GM12873 (cell line): ENCODE measurements at regions not wholly inside any gene's neighbourhood (a gene's known extent, or its start where the extent isn't known, plus 50 kb on each side); places are given as distances from the start of the nearest gene placed in this dataset.

Experiments used
- CTCF ChIP-seq: IDR thresholded peaks from 2 replicates; pipeline ENCODE4 v1.5.1; 2012; ENCODE audit warnings: low read depth, mild to moderate bottlenecking, moderate library complexity, low read length, control low read depth; ENCODE audit not compliant: insufficient read depth; ENCODE audit errors: missing control alignments

GRCh38 chr12:113533842-113534375 lies 62.2 kb upstream of the LHX5 start:
- no peak for TF ChIP-seq CTCF

- no peak for TF ChIP-seq CTCF
Observed at GRCh38 chr12:113532292-113532691, 60.6 kb upstream of the LHX5 start.

- TF ChIP-seq CTCF, result no peak
Observed at GRCh38 chr12:113528606-113529293, 57.1 kb upstream of the LHX5 start.

GRCh38 chr12:113525066-113525465 lies 53.4 kb upstream of the LHX5 start:
- no peak for TF ChIP-seq CTCF

GRCh38 chr12:113524495-113524894 lies 52.8 kb upstream of the LHX5 start:
- TF ChIP-seq CTCF, result peak; percentile 13

- TF ChIP-seq CTCF, result no peak
Observed at GRCh38 chr12:113521708-113522107, 50.0 kb upstream of the LHX5 start.
